ENCODE measurements at regions not wholly inside any gene's neighbourhood (a gene's known extent, or its start where the extent isn't known, plus 50 kb on each side); places are given as distances from the start of the nearest gene placed in this dataset.
A peak's percentile ranks its signal among the peaks of the same experiment; 100 is the strongest.
"Not testable (repeated sequence)": the region's sequence is repeated elsewhere in the genome, so short reads cannot be mapped to it uniquely, and the experiment has no call there.

DNA sequence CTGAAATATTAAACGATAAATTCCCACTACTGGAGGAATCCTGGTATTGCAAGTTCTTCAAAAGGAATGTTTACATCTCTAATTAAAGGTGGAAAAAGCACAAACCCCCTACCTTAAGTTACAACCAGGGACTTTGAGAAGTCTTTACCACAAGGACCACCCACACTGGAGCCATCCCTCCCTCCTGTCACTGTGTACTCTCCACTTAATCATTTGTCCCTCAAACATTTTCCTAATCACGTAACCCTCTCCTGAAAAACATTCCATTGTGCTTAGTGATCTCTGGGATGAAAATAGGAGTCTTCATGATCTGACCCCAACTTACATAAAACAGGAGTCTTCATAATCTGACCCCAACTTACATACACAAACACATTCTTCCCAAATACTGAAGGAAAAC lies 85.7 kb downstream of the SUCLG1 start:
- DNase-seq (ENCODE audit: low spot score) = no peak

DNA sequence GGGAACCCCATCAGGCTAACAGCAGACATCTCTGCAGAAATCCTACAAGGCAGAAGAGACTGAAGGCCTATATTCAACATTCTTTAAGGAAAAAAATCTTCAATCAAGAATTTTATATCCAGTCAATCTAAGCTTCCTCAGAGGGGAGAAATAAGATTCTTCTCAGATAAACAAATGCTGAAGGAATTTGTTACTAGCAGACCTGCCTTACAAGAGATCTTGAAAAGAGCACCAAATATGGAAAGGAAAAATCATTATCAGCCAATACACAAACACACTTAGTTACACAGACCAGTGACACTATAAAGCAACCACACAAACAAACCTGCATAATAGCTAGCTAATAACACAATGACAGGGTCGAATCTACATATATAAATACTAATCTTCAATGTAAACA lies 96.5 kb downstream of the SUCLG1 start:
- no peak for DNase-seq (ENCODE audit: low spot score)

DNA sequence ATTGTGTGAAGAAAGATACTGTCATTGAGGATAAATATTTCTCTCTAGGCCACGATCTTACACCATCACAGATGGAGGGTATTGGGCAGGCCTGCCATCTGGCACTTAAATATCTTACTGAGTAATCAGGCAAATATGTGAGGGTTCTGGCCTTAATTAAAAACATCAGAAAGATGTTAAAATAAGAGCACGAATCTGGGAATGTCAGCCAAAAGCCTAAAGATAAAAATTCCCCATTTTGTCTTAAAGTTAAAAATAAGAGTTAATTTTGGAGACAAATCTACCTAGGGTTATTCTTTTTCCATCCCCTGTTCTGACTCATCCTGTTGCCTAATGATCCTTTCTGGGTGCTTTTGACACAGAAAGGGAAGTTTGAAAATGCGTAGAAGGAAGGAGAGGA lies 121.0 kb downstream of the SUCLG1 start:
- DNase-seq (ENCODE audit: low spot score) = no peak

DNA sequence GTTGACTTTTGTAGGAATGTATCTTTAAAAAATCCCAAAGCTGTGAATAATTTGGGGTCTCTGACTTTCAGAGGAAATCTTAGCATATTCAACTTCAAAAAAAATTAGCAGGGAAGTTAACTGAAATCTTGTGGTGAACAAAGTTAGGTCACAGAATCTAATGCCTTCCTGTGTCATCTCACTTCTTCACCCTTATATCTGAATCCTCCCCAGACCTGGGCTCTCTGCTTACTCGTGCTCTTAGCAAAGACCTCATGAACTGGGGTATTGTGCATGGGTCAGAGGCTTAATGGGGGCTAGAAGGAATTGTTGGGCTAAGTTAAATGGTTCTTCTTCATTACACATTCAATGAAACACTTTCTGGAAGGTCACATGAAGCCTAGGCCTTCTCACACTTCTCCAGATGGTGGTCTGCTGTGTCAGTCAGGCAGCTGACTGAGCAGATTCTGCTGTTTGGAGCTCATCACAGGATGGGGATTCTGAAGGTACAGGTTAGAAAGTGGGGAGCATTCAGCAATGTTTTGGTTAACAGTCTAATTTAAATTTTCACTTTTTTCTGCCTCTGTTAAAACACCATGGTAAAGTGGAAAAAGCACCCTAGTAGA lies 131.3 kb downstream of the SUCLG1 start:
- no peak for DNase-seq (ENCODE audit: low spot score)

DNA sequence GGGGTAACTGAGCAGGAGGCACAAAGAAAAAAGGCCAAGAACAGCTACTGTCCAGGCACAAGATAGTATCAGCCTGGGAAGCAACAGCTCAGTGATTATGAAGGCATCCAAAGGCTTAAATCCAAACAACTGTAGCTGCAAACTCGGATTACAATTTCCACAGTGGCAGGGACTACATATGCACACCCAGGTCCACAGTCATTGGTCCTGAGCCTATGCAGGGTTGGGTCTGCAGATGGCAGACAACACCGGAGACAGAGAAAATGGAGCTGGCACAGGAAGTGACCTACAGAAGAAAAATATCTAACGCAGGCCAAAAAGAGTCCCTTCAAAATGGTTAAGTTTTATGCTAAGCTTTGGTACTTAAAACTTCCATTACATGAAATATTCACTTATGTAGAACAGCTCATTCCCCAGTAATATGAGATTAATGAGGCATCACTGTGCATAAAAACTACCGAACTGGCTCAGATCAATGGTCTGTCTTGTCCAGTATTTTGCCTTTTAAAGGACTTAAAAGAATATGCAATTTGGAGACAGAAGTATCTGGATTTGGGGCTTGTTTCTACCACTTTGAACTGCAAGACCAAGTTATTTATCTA lies 132.1 kb downstream of the SUCLG1 start:
- no peak for DNase-seq (ENCODE audit: low spot score)

DNA sequence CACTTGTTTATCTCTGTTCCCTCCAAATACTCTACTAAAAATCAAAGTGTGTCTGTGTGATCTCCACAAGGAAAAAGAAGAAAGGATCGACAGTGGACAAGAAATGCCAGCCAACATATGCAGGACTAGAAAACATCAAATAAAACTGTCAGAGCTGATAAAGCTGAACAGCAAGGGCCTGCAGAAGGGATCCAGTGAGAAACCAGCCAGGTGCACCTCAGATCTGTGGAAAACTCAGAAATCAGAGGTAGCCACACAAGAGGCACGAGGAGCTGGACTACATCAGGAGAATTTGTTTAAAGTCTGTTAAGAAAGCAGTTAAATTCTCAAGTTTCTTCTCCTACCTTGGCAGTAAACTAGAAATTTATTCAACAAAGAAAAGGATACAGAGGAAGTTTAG lies 135.2 kb downstream of the SUCLG1 start:
- no peak for DNase-seq (ENCODE audit: low spot score)

DNA sequence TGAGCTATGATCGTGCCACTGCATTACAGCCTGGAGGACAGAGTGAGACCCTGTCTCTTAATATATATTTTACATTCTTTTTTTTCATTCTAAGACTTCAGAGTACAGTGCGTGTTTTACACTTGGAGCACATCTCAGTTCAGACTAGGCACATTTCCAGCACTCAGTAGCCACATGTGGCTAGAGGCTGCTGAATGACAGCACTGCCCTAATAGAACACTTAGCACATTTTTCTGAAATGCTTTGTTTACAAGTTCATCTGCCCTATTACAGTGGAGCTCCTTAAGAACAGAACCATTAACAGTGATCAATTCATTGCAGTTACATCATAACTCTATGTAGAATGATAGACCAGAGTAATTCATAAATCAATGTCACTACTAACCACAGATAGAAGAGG lies 138.1 kb downstream of the SUCLG1 start:
- DNase-seq (ENCODE audit: low spot score) = no peak

DNA sequence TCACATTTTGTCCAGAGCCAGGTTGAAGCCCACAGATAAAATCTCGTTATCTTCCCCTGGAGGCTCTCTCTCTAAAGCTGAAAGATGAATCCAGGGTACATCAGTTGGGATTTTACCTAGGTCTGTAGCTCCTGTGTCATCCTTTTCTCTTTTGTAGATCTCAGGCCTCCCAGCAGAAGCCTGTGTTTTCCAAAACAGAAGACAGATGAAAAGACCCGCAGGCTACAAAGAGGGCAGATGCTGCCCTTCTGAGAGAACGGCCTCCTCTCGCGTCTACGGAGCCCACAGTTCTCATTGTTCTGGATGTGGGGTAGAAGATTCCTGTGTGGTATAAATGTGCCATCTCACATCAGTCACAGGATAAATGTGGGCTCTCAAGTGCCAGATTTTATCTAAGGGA lies 139.5 kb downstream of the SUCLG1 start:
- DNase-seq (ENCODE audit: low spot score) = no peak

DNA sequence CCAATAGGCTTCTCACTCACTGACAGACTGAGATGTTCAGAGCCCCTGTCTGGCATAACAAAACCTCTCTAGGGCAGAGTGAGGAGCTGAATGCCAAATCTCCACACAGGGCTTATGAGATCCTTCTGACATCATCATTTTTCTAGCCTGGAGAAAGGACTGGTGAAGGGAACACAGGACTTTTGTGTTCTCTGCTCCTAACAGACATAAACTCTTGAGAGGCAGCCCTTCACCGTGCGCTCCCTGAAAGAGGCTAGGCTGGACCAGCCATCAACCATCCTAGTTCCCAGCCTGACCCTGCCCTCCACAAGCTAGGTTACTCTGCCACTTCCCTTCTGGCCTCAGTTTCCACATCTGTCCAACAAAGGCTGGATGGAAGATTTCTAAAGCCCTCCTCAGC lies 141.9 kb downstream of the SUCLG1 start:
- no peak for DNase-seq (ENCODE audit: low spot score)

DNA sequence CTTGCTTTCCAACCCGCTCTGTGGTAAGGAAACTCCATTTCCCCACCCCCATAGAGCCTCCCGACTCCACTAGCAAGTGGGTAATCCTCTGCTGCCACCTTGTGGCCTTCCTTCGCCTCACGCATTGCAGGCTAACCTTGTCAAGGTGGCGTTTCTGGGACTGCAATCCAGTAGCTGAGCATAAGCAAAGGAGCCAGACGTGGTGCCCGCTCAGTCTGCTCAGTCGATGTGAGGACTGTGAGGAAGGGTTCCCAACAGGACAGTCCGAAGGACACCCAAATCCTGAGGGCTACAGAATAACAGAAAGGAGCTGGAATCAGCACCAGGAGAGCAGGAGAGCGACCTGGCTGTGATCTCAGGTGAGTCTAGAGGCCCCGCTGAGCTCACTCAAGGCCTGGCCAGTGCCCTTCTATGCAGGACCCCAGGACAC lies 144.2 kb downstream of the SUCLG1 start:
- DNase-seq (ENCODE audit: low spot score) = peak; percentile 79

DNA sequence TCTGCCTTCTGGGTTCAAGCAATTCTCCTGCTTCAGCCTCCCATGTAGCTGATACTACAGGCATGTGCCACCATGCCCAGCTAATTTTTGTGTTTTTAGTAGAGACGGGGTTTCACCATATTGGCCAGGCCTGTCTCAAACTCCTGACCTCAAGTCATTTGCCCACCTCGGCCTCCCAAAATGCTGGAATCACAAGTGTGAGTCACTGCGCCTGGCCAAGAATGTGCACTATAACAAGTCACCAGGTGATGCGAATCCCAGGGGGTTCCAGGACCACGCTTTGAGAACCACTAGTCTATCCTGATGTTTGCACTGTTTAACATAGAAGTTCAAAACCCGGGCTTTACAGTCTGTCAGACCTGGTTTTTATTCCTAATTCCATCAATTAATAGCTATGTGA lies 144.8 kb downstream of the SUCLG1 start:
- no peak for DNase-seq (ENCODE audit: low spot score)

DNA sequence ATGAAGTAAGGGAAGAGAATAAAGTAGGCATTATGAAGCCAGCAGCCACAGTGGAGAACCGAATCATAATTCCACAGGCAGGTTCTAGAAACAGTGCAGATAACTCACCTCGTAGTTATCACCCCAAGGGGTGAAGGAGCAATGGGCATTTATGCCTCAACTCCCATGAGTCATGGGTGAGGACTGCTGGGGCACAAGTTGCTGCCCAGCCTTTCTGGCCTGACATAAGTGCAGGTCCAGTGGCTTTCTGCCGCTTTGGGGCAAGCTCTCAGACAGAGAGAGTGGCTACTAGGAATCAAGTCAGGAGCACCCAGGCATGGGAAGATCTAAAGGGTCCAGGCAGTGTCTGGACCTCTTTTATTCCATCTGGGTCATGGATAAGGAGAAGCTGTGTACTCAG lies 149.8 kb downstream of the SUCLG1 start:
- no peak for DNase-seq (ENCODE audit: low spot score)

DNA sequence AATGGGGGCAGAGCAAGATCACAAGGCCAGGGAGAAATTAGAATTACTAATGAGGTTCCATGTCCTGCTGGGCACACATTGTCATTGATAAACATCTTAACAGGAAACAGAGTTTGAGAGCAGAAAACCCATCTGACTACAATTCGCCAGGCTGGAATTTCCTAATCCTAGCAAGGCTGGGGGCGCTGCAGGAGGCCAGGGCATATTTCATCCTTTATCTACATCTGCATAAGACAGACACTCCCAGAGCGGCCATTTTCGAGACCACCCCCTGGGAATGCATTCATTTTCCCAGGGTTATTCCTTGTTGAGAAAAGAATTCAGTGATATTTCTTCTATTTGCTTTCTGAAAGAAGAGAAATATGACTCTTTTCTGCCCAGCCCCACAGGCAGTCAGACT lies 152.7 kb downstream of the SUCLG1 start:
- no peak for DNase-seq (ENCODE audit: low spot score)

DNA sequence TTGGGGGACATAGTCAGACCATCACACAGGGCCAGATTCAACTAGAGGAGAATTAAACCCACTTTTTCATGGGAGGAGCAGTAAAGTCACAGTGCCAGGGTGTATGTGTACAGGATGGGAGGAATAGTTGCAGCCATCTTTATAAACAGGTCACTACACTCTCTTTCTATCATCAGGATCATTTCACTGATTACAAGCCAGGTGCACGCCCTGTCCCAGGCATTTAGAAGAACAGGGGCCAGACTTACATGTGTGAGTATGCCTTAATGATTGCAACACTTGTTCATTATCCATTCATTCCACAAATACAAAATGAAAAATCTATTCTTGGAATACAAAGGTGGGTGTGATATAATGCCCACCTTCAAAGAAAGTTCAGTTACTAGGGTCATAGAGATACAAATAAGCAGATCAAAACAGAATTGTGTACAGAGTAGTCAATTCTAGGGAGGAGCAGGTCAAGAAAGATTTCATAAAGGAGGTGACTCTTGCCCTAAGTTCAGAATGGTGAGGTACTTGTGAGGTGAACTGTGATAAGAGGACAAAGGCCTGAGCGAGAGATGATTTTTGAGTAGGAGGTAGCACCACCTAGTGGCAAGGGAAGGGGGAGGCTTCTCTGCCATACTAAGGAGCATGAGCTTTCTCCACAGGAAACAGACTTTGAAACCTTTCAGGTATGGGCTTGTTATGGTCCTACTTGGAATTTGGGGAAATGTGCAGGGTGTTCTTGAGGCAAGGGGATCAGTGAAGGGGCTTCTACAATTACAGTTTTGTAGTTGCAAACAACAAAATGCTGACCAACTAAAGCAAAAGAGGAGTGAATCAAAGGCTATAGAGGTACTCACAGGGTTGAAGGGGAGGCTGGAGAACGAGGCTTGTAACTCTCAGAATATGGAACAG lies 156.3 kb downstream of the SUCLG1 start:
- DNase-seq (ENCODE audit: low spot score) = peak; percentile 74

DNA sequence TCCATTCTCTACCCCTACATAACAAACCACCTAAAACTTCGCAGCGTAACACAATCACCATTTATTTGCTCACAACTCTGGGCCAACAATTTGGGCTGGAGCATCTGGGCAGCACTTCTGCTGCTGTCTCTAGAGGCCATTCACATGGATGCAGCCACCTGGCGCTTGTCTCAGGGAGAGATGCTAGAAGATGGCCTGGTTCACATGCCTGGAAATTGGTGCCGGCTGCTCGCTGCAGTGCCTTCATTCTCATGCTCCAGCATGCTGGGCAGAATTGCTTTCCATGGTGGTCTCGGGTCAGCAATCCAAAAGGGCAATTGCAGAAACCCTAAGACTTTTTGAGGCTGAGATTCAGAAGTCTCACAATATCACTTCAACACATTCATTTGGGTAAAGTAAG lies 157.4 kb downstream of the SUCLG1 start:
- no peak for DNase-seq (ENCODE audit: low spot score)

DNA sequence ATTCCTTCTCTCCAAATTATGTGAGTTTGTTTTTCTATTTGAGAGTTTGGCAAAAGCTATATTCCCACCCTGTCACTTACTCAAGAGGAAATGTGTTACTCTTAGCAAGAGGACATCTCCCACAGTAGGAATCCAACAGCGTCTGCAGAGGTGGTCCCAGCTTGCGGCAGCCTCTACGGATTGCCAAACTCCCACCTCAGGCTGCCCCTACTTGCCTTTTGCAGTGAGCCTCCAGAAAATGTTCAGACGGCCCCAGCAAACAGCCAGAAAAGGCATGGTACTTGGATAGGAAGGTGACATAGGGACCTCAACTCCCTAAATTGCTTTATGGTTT lies 158.4 kb downstream of the SUCLG1 start:
- DNase-seq (ENCODE audit: low spot score) = no peak

DNA sequence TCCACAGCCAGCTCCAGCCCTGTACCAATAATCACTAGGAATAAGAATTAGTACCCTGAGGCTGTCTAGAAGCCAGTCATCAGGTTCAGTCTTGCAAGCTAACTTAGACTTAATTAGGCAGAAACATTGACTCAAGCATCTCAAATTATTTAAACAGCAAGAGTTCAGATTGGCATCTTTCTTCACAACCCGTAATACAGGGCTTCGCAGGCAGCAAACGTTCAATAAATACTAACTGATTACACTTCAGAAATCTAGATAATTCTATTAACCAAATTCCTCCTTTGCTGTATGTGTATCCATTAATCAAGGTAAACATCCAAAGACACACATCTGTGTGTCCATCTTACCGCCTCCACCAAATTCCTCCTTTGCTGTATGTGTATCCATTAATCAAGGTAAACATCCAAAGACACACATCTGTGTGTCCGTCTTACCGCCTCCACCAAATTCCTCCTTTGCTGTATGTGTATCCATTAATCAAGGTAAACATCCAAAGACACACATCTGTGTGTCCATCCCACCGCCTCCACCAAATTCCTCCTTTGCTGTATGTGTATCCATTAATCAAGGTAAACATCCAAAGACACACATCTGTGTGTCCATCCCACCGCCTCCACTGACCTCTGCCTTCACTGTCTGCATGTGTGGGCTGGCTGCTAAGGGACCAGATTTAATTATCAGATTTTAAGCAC lies 158.9 kb downstream of the SUCLG1 start:
- DNase-seq (ENCODE audit: low spot score) = not testable (repeated sequence)

DNA sequence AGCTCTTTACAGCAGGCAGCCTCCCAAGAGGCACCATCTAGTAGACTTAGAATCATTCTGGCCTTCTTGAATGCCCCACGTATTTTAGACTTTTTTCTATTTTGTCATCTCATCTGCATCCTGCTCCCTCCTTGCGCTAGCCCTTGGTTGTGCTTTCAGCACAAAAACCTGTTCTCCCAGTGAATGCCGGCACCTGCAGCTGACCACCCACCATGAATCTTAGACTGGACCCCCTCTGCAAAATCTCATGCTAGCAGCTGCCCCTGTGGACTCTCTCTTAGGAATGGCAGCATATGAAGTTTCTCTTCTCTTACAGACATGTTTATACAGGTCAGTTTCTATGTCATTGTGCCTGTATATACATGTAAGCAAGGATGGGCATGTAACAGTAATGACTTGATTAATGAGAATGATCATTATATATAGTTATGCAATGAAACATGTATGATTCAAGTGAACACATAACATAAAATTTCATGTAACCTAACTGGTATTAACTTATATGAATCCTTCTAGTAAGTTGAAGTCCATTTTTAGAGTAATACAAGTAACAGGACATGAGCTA lies 159.8 kb downstream of the SUCLG1 start:
- no peak for DNase-seq (ENCODE audit: low spot score)

DNA sequence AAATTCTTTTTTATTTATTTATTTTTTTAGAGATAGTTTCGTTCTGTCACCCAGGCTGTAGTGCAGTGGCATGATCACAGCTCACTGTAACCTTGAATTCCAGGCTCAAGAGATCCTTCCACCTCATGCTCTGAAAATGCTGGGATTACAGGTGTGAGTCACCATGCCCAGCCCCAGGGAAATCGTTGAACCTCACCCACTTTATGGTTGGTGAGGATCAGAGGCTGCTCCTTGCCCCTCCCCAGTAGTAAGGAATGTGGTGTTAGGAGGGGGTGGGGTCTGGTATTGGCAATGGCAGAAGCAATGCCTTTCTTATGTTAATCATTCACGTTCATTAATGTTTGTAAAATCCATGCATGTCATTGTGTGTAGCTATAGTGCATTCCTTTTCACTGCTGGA lies 161.9 kb downstream of the SUCLG1 start:
- no peak for DNase-seq (ENCODE audit: low spot score)

DNA sequence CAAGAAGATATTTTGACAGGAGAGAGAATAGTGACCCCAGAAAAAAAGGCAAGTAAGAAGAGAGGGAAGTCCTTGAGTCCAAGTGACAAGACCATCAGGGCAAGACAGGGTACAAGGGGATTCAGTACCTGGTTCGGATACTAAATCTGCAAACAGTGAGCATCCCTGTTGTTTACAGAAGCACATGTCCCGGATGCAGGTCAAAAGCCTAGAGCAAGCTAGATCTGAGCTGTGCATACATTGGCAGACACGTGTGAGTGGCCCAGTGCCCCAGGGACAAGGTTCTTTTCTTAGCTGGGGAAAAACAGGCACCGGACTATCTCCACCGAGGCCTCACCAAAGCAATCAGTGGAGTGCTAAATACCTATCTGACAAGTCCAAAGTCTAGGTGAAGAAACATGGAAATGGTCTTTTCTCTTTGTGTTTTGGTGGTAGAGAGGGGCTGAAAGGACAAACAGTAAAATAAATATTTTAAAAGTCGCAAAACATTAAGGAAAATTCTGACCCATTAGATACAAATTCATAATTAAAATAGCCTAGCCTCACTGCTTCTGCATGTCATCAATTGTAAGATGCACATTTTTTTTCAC lies 165.2 kb downstream of the SUCLG1 start:
- DNase-seq (ENCODE audit: low spot score) = no peak

DNA sequence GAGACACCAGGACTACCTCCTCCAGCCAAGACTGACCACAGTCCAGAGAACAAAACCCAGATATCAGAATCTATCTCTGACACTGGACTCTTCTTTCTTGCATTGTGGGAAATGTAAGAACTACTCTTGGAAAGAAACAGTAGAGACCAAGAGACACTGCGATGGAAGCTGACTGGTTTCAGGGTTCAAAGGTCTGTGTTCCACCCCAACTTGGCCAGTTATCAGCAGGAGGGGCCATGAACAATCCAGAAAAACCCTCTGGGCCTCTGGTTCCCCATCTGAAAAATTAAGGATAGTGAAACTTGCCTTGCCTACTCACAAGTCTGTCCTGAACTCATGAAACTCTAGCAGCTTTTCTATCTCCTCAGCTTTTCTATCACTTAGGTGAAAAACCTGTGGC lies 166.5 kb downstream of the SUCLG1 start:
- no peak for DNase-seq (ENCODE audit: low spot score)

DNA sequence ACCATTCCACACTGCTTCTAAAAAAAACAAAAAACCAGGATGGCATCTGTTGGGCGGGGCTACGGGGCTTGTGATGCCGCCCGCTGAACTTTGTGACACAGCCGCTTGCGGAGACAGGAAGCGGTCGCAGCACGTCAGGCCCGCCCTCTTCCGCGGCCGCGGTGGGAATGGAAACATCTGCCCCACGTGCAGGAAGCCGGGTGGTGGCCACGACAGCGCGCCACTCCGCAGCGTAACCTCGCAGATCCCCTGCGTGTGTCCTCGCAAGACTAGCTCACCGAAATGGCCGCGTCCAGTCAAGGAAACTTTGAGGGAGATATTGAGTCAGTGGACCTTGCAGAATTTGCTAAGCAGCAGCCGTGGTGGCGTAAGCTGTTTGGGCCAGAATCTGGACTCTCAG lies 168.5 kb downstream of the SUCLG1 start:
- no peak for DNase-seq (ENCODE audit: low spot score)

All from umbilical cord (tissue), 1 donor.